SK-N-SH (cell line): ENCODE measurements at regions not wholly inside any gene's neighbourhood (a gene's known extent, or its start where the extent isn't known, plus 50 kb on each side); places are given as distances from the start of the nearest gene placed in this dataset.

Experiments
- CTCF ChIA-PET: fragments of 300-600, 350-600 bp; formaldehyde crosslinking; extraction: SDS; loops from one replicate; lab custom pipeline; 2021; lab: Yijun Ruan, JAX
- POLR2A ChIA-PET: fragments of 350-600 bp; sonication (Branson Sonifier 250); formaldehyde crosslinking; extraction: SDS; loops from one replicate; lab custom pipeline; 2020; ENCODE audit warnings: antibody characterized with exemption, inconsistent platforms; lab: Yijun Ruan, JAX
- DNase-seq: peaks from one replicate; pipeline ENCODE4 v3.0.0; 2012
- H2AFZ ChIP-seq: fragments of 200-600 bp; sonication (generic); 2 replicates; pipeline ENCODE4 v1.8.1; 2016; ENCODE audit warnings: antibody characterized with exemption, mild to moderate bottlenecking, low read depth
- H3F3A ChIP-seq: fragments of 200-600 bp; sonication (generic); replicated peaks from 2 replicates; pipeline ENCODE3; 2016; ENCODE audit warnings: antibody characterized with exemption, mild to moderate bottlenecking; ENCODE audit not compliant: insufficient read depth
- H3K27ac ChIP-seq, 2 experiments: fragments of 200-500 bp in 1 of 2; fragments of 200-600 bp in 1 of 2; sonication (Bioruptor generic) in 1 of 2; sonication (generic), shearing (Covaris generic) in 1 of 2; 2 replicates each; pipeline versions ENCODE4 v1.5.1 to v1.6.1; 2014 to 2016; ENCODE audit warnings: low read depth in 2 of 2, inconsistent platforms in 1 of 2, low read length in 1 of 2, mild to moderate bottlenecking in 1 of 2, mixed read lengths in 1 of 2
- H3K27me3 ChIP-seq: fragments of 200-600 bp; sonication (generic), shearing (Covaris generic); 2 replicates; pipeline ENCODE4 v1.6.1; 2016; ENCODE audit warnings: mixed run types; ENCODE audit not compliant: insufficient read depth
- H3K36me3 ChIP-seq, 2 experiments: fragments of 200-500 bp in 1 of 2; fragments of 200-600 bp in 1 of 2; sonication (Bioruptor generic) in 1 of 2; sonication (generic) in 1 of 2; replicated peaks in 1 of 2; 2 replicates each; pipeline versions ENCODE3 to v1.5.1; 2014 to 2016; ENCODE audit warnings: low read length in 1 of 2, mild to moderate bottlenecking in 1 of 2; ENCODE audit not compliant: insufficient read depth in 2 of 2, control insufficient read depth in 1 of 2
- H3K4me1 ChIP-seq, 2 experiments: fragments of 200-500 bp in 1 of 2; fragments of 200-600 bp in 1 of 2; sonication (Bioruptor generic) in 1 of 2; sonication (generic), shearing (Covaris generic) in 1 of 2; 2 replicates each; pipeline versions ENCODE4 v1.5.1 to v1.6.1; 2014 to 2016; ENCODE audit warnings: low read depth in 1 of 2, low read length in 1 of 2, mixed run types in 1 of 2; ENCODE audit not compliant: insufficient read depth in 2 of 2, control insufficient read depth in 1 of 2
- H3K4me2 ChIP-seq: fragments of 200-600 bp; sonication (generic), shearing (Covaris generic); 2 replicates; pipeline ENCODE4 v1.6.1; 2017; ENCODE audit warnings: mixed run types
- H3K4me3 ChIP-seq, 2 experiments: fragments of 200-500 bp in 1 of 2; fragments of 200-600 bp in 1 of 2; sonication (Bioruptor generic) in 1 of 2; sonication (generic), shearing (Covaris generic) in 1 of 2; 2 replicates each; pipeline versions ENCODE4 v1.5.1 to v1.8.1; 2014 to 2016; ENCODE audit warnings: low read depth in 2 of 2, inconsistent platforms in 1 of 2, low read length in 1 of 2, mild to moderate bottlenecking in 1 of 2, mixed read lengths in 1 of 2, moderate library complexity in 1 of 2
- H3K79me2 ChIP-seq: fragments of 200-600 bp; sonication (generic); 2 replicates; pipeline ENCODE4 v1.8.1; 2017; ENCODE audit warnings: mild to moderate bottlenecking; ENCODE audit not compliant: insufficient read depth
- H3K9ac ChIP-seq: fragments of 200-600 bp; sonication (generic); 2 replicates; pipeline ENCODE4 v1.6.1; 2017; ENCODE audit warnings: mixed run types
- H3K9me2 ChIP-seq: fragments of 200-600 bp; sonication (generic); 2 replicates; pipeline ENCODE4 v1.6.1; 2017; ENCODE audit warnings: mixed run types
- H3K9me3 ChIP-seq: fragments of 200-600 bp; sonication (generic); 2 replicates; pipeline ENCODE4 v1.6.1; 2017; ENCODE audit warnings: mixed run types, mild to moderate bottlenecking, moderate library complexity
- H4K20me1 ChIP-seq: fragments of 200-600 bp; sonication (generic); 2 replicates; pipeline ENCODE4 v1.6.1; 2017; ENCODE audit warnings: mild to moderate bottlenecking, mixed run types; ENCODE audit not compliant: insufficient read depth
- EP300 ChIP-seq, 2 experiments: IDR thresholded peaks; 2 replicates each; pipeline versions ENCODE4 v1.4.0 to v1.6.1; 2012; ENCODE audit warnings: borderline replicate concordance in 1 of 2, low read depth in 1 of 2, low read length in 1 of 2
- EZH2phosphoT487 ChIP-seq: fragments of 200-600 bp; sonication (generic); IDR thresholded peaks from 2 replicates; pipeline ENCODE4 v1.6.1; 2017; ENCODE audit warnings: low read depth, mixed run types, mild to moderate bottlenecking, antibody characterized with exemption, moderate library complexity, borderline replicate concordance
- FOXM1 ChIP-seq: IDR thresholded peaks from 2 replicates; pipeline ENCODE4 v1.4.0; 2012; ENCODE audit warnings: low read depth, mild to moderate bottlenecking
- MXI1 ChIP-seq: IDR thresholded peaks from 2 replicates; pipeline ENCODE4 v1.6.1; 2012; ENCODE audit warnings: mild to moderate bottlenecking, low read depth, low read length, improper control_type of control experiment
- NFIC ChIP-seq: IDR thresholded peaks from 2 replicates; pipeline ENCODE4 v1.4.0; 2012; ENCODE audit warnings: borderline replicate concordance
- RAD21 ChIP-seq: IDR thresholded peaks from 2 replicates; pipeline ENCODE4 v1.6.1; 2012; ENCODE audit warnings: mild to moderate bottlenecking, low read length
- REST ChIP-seq: IDR thresholded peaks from 2 replicates; pipeline ENCODE4 v1.6.1; 2012; ENCODE audit warnings: mild to moderate bottlenecking, low read depth, low read length, moderate library complexity
- TCF12 ChIP-seq: IDR thresholded peaks from 2 replicates; pipeline ENCODE4 v1.4.0; 2012
- TEAD4 ChIP-seq: IDR thresholded peaks from 2 replicates; pipeline ENCODE4 v1.4.0; 2012; ENCODE audit warnings: mild to moderate bottlenecking, borderline replicate concordance; ENCODE audit not compliant: insufficient read depth
- USF2 ChIP-seq: fragments of 150-350 bp; IDR thresholded peaks from 2 replicates; pipeline ENCODE4 v1.6.1; 2017; ENCODE audit warnings: antibody characterized with exemption, low read length, low read depth, borderline replicate concordance
- ZBTB33 ChIP-seq: IDR thresholded peaks from 2 replicates; pipeline ENCODE4 v1.4.0; 2012; ENCODE audit warnings: low read depth, borderline replicate concordance
- WGBS: methylation state at CpG from one replicate; pipeline ENCODE4 v1.1.6; 2017; ENCODE audit warnings: low lambda C conversion rate; 5-methylcytosine and 5-hydroxymethylcytosine counted together
- TF ChIP-seq, protein P1 (sequence below): IDR thresholded peaks from 2 replicates; pipeline ENCODE4 v1.4.0; 2012; ENCODE audit warnings: low read depth
- TF ChIP-seq, protein P2 (sequence below): IDR thresholded peaks from 2 replicates; pipeline ENCODE4; 2012

GRCh38 chr11:87574193-87574592 lies 536.5 kb downstream of the TMEM135 start:
- no peak overlapping the region for H3K4me3 ChIP-seq
- H2AFZ ChIP-seq: no peak overlapping the region
- no peak overlapping the region for H3K9ac ChIP-seq
- H3K9me3 ChIP-seq: no peaks in the 10 kb centered on the region
- no peaks in the 10 kb centered on the region for H3K9me2 ChIP-seq
- no peaks in the 10 kb centered on the region for H3F3A ChIP-seq
- POLR2A ChIA-PET: no interaction called here
- H3K27me3 ChIP-seq: no peaks in the 10 kb centered on the region
- H3K36me3 ChIP-seq: no peaks in the 10 kb centered on the region
- H3K27ac ChIP-seq: no peak overlapping the region
- CTCF ChIA-PET: no interaction called here
- H3K4me1 ChIP-seq: no peaks in the 10 kb centered on the region
- no peak overlapping the region for H3K4me2 ChIP-seq
- H4K20me1 ChIP-seq: no peaks in the 10 kb centered on the region
- DNase-seq: no peak
- no peaks in the 10 kb centered on the region for H3K79me2 ChIP-seq
- TF ChIP-seq, protein P1, sequence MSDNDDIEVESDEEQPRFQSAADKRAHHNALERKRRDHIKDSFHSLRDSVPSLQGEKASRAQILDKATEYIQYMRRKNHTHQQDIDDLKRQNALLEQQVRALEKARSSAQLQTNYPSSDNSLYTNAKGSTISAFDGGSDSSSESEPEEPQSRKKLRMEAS: no peak
- TF ChIP-seq RAD21 (no peak), EZH2phosphoT487 (no peak), EP300 (IDR thresholded peaks at IDR 0.05; ENCODE audit: borderline replicate concordance in 1 of 2, low read depth in 1 of 2, low read length in 1 of 2) (no peak), ZBTB33 (no peak), FOXM1 (no peak), TCF12 (no peak), REST (no peak)
- TF ChIP-seq, protein P2, sequence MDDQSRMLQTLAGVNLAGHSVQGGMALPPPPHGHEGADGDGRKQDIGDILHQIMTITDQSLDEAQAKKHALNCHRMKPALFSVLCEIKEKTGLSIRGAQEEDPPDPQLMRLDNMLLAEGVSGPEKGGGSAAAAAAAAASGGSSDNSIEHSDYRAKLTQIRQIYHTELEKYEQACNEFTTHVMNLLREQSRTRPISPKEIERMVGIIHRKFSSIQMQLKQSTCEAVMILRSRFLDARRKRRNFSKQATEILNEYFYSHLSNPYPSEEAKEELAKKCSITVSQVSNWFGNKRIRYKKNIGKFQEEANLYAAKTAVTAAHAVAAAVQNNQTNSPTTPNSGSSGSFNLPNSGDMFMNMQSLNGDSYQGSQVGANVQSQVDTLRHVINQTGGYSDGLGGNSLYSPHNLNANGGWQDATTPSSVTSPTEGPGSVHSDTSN: no peak
- TF ChIP-seq, all 33 proteins: peak for 0

- Histone ChIP-seq H3K4me1 (no peaks in the 10 kb centered on the region), H3K4me3 (no peak overlapping the region), H3K9me2 (no peaks in the 10 kb centered on the region), H3K9ac (no peak overlapping the region), H3K36me3 (no peaks in the 10 kb centered on the region), H3K79me2 (no peaks in the 10 kb centered on the region), H3K27ac (no peak overlapping the region), H3F3A (no peaks in the 10 kb centered on the region), H3K9me3 (no peaks in the 10 kb centered on the region), H4K20me1 (no peaks in the 10 kb centered on the region), H3K4me2 (no peak overlapping the region), H3K27me3 (no peaks in the 10 kb centered on the region), H2AFZ (no peak overlapping the region)
- ChIA-PET POLR2A (no interaction called here), CTCF (interaction anchor here (1.7 kb wide), 1 partner anchor 11 kb away, joined by 4 read pairs; no protein-coding TSS in a partner anchor)
- WGBS: 0% methylated on average over 1 of the region's 1 CpG
- DNase-seq: no peak
- TF ChIP-seq USF2 (no peak), EZH2phosphoT487 (no peak), TEAD4 (no peak), EP300 (IDR thresholded peaks at IDR 0.05; ENCODE audit: borderline replicate concordance in 1 of 2, low read depth in 1 of 2, low read length in 1 of 2) (no peak), REST (no peak), RAD21 (no peak), MXI1 (no peak), NFIC (no peak)
- TF ChIP-seq, protein P1: no peak
Observed at GRCh38 chr11:87573708-87574107, 536.0 kb downstream of the TMEM135 start.
